GM19468 (cell line): ENCODE measurements at regions not wholly inside any gene's neighbourhood (a gene's known extent, or its start where the extent isn't known, plus 50 kb on each side); places are given as distances from the start of the nearest gene placed in this dataset.
"Not testable (repeated sequence)": the region's sequence is repeated elsewhere in the genome, so short reads cannot be mapped to it uniquely, and the experiment has no call there.

ENCODE experiments used
- ATAC-seq: cut with Tn5 transposase; IDR thresholded peaks from one replicate; pipeline ENCODE4 v1.9.1; 2021; ENCODE audit warnings: mild to moderate bottlenecking, moderate library complexity, moderate number of reproducible peaks; ENCODE audit not compliant: unreplicated experiment; ENCODE audit errors: extremely low read depth

GRCh38 chr2:35858216-35858615 lies 497.4 kb upstream of the CRIM1 start:
- ATAC-seq = no peak

DNA sequence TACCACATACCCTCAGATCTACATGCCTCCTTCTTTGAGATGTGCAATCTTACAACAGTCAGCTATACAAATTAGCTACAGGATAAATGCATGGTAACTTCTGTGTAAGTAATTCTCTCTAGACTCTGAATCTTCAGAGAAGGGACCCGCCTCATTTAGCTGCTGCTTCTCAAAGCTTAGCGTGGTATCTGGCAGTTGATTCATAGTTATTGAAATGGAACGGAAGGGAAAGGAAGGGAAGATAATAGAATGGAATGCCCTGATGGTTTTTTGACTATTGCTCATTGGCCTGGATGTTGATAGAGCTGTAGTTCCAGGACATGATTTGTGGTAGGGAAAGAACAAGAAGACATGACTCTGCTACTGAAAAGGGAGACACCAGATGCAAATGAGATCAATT lies 498.1 kb upstream of the CRIM1 start:
- no peak for ATAC-seq

DNA sequence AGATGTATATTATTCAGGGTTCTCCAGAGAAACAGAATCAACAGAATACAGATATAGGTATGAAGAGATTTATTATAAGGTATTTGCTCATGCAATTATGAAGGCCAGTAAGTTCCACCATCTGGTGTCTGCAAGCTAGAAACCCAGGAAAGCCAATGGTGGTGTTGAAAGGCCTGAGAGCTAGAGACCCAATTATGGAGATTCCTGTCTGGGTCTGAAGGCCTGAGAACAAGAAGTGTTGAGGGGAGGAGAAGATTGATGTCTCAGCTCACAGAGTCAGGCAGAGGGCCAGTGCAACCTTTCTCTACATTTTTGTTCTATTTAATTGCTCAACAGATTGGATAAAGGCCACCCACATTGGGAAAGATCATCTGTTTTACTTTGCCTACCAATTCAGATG lies 524.2 kb upstream of the CRIM1 start:
- ATAC-seq = no peak

GRCh38 chr2:35830833-35831232 lies 524.7 kb upstream of the CRIM1 start:
- no peak for ATAC-seq

GRCh38 chr2:35827086-35827485 lies 528.5 kb upstream of the CRIM1 start:
- no peak for ATAC-seq

GRCh38 chr2:35822716-35823115 lies 532.9 kb upstream of the CRIM1 start:
- ATAC-seq = no peak

GRCh38 chr2:35821675-35822074 lies 533.9 kb upstream of the CRIM1 start:
- ATAC-seq = no peak

DNA sequence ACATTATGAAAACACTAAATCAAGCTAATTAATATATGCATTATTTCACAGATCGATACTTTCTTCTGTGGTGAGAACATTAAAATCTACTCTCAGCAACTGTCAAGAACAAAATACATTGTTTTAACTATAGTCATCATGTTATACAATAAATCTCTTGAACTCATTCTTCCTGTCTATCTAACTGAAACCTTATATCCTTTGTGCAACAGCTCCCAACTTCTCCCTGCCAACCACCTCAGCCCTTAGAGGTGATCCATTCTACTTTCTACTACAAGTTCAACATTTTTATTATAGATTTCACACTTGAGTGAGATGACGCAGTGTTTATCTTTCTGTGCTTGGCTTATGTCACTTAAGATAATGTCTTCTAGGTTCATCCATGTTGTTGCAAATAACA lies 535.2 kb upstream of the CRIM1 start:
- no peak for ATAC-seq

DNA sequence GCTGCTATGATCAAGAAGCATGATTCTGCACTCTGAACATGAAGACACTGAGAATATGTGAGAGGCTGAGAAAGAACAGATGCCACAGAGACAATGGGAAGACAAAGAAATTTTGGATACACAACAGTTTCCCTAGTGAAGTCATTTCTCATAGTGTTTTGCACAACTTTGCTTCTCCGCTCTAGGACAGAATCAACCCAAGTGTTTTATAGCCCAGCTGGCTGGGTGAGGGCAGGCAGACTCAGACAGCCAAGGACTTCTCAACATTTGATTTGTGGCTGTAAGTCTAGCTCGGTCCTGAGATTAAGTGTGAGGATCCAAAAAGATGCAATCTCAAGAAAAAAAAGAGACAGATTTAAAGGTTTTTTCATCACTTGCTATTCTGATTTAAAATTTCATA lies 536.5 kb upstream of the CRIM1 start:
- no peak for ATAC-seq

DNA sequence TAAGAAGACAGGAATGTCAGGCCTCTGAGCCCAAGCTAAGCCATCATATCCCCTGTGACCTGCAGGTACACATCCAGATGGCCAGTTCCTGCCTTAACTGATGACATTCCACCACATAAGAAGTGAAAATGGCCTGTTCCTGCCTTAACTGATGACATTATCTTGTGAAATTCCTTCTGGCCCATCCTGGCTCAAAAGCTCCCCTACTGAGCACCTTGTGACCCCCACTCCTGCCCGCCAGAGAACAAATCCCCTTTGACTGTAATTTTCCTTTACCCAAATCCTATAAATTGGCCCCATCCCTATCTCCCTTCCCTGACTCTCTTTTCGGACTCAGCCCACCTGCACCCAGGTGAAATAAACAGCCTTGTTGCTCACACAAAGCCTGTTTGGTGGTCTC lies 537.2 kb upstream of the CRIM1 start:
- not testable (repeated sequence) for ATAC-seq

- ATAC-seq = not testable (repeated sequence)
Observed at GRCh38 chr2:35814597-35814996, 541.0 kb upstream of the CRIM1 start.

DNA sequence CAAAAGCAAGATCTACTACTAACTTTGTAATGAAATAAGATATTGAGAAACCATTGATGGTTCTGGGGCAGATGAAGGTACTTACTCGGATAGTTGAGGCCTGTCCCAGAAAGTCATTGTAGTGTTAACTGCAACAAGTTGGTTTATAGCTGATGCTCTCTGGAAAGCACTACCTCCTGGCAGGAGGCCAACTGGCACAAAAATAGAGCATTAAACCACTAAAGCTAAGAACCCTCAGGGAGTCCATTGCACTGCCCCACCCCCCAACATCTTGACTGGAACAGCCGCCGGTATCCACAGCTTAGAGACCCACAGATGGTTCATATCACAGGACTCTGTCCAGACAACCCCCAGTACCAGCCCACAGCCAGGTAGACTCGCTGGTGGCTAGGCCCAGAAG lies 552.5 kb upstream of the CRIM1 start:
- no peak for ATAC-seq

GRCh38 chr2:35794796-35795450 lies 560.7 kb upstream of the CRIM1 start:
- ATAC-seq = no peak

- ATAC-seq = no peak
Observed at GRCh38 chr2:35790292-35790691, 565.3 kb upstream of the CRIM1 start.

DNA sequence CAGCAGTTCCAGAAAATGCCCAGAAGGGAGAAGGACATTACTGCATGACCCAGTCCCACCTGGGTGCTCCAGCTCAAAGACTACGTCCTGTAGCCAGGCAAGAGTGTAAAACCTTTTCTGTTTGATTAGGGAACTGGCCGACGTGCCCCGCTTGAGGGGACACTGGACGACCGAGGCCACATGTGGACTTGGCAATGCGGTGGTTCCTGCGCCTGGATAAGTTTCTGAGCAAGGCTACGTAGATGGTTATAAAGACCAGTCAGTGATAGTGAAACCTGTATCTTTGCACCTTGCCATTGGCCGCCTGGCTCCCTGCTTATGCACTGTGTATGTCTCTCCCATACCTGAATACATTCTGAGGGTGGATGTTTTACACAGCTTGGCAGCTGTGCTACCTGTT lies 567.0 kb upstream of the CRIM1 start:
- no peak for ATAC-seq

- ATAC-seq = no peak
Observed at GRCh38 chr2:35787302-35788031, 568.1 kb upstream of the CRIM1 start.

- no peak for ATAC-seq
Observed at GRCh38 chr2:35785564-35785963, 570.0 kb upstream of the CRIM1 start.

DNA sequence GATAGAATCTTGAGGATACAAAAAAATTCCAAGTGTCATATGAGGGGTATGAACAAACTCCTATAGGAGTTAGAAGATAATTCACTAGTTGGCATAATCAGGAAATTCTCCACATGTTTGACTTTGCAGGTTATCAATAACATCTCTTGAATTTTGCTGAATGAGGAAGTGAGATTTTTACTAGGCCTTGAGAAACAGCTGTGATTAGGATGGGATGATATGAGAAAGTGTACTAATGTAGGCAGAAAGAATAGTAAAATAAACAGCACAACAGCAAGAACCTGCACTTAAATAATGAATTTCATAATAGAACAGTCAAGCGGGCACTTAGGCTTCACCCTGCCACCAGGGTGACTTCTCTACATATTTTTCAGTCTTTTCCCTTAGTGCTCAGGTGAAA lies 570.8 kb upstream of the CRIM1 start:
- ATAC-seq = no peak

- ATAC-seq = no peak
Observed at GRCh38 chr2:35783723-35784122, 571.9 kb upstream of the CRIM1 start.

- ATAC-seq = no peak
Observed at GRCh38 chr2:35741556-35741955, 614.0 kb upstream of the CRIM1 start.

GRCh38 chr2:35731674-35732073 lies 623.9 kb upstream of the CRIM1 start:
- no peak for ATAC-seq

DNA sequence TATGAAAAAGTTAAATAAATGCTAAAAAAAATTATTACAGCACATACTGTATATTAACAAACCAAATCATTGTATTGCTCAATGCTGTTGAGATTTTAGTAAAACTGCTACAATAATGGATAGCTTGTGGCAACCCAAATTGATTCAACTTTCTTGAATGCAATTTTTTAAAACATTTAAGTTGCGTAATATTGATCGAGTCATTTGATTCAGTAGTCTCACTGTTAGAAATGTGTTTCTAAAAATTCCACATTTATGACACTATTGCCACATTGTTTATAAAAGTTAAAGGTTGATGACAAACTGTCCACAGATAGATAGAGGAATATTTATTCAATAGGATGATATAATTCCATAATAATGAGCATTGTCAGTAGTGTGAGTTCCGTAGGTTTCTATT lies 640.7 kb upstream of the CRIM1 start:
- ATAC-seq = no peak
